NT2/D1 (cell line): ENCODE measurements at regions not wholly inside any gene's neighbourhood (a gene's known extent, or its start where the extent isn't known, plus 50 kb on each side); places are given as distances from the start of the nearest gene placed in this dataset.

Experiments used
- DNase-seq: peaks from one replicate; pipeline ENCODE4 v3.0.0-alpha.2; 2011; ENCODE audit warnings: low read depth, low spot score
- H3K27me3 ChIP-seq: 2 replicates; pipeline ENCODE4 v1.6.0; 2011; ENCODE audit warnings: mild to moderate bottlenecking; ENCODE audit not compliant: insufficient read length, insufficient read depth
- H3K36me3 ChIP-seq: 2 replicates; pipeline ENCODE4 v1.6.1; 2011; ENCODE audit warnings: mild to moderate bottlenecking, low read length, mixed read lengths; ENCODE audit not compliant: insufficient read depth, insufficient read length
- H3K4me1 ChIP-seq: 2 replicates; pipeline ENCODE4 v1.5.1; 2011; ENCODE audit not compliant: insufficient read depth, insufficient read length
- H3K4me3 ChIP-seq: 2 replicates; pipeline ENCODE4 v1.5.1; 2011; ENCODE audit warnings: low read depth; ENCODE audit not compliant: insufficient read length
- H3K9ac ChIP-seq: 2 replicates; pipeline ENCODE4 v1.6.0; 2011; ENCODE audit warnings: low read depth; ENCODE audit not compliant: insufficient read length
- H3K9me3 ChIP-seq: 2 replicates; pipeline ENCODE4 v1.5.1; 2011; ENCODE audit warnings: mild to moderate bottlenecking, low read length; ENCODE audit not compliant: insufficient read depth
- SUZ12 ChIP-seq: IDR thresholded peaks from 2 replicates; pipeline ENCODE4 v1.6.1; 2011; ENCODE audit not compliant: insufficient read length, insufficient read depth; ENCODE audit errors: extremely low read depth
- YY1 ChIP-seq: IDR thresholded peaks from 2 replicates; pipeline ENCODE4 v1.6.1; 2011; ENCODE audit not compliant: insufficient read length, insufficient read depth
- ZNF274 ChIP-seq: IDR thresholded peaks from 2 replicates; pipeline ENCODE4 v1.6.1; 2011; ENCODE audit warnings: mild to moderate bottlenecking, low read depth, low read length

DNA sequence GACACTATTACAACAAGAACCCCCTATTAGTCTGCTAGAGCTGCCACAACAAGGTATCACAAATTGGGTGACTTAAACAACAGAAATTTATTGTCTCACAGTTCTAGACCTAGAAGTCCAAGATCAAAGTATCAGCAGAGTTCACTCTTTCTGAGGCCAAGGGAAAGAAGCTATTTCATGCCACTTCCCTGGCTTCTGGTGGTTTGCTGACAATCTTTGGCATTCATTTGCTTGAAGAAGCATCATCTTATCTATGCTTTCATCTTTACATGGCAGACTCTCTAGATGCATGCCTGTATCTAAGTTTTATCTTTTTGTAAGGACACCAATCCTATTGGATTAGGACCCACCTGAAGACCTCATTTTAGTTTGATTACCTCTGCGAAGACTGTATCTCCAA lies 296.8 kb upstream of the MARCKS start:
- Histone ChIP-seq H3K4me1 (no peaks in the 10 kb centered on the region), H3K9ac (no peak overlapping the region), H3K4me3 (no peak overlapping the region), H3K27me3 (no peaks in the 10 kb centered on the region), H3K9me3 (no peaks in the 10 kb centered on the region), H3K36me3 (no peaks in the 10 kb centered on the region)
- no peak for DNase-seq
- no peak for TF ChIP-seq ZNF274
- TF ChIP-seq YY1: no peak
- TF ChIP-seq SUZ12: no peak

DNA sequence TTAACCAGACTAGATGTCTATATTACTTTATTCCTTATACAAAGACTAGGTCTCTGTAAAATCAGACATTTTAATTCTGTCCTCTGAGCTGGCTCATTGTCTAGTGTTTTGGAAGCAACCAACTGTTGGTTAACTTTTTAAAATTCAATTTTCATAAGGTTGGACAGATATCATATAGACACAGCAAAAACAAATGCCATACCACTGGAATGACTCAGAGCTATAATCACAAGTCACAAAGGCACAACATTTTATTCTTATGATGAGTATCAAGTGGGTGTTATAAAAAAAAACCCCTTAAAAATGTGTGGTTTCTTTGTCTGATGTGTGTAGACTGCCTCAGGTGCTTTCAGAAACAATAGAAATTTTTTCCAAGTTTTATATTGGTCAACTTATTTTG lies 296.2 kb upstream of the MARCKS start:
- DNase-seq: no peak
- H3K4me1 ChIP-seq: no peaks in the 10 kb centered on the region
- no peak for TF ChIP-seq ZNF274
- no peak for TF ChIP-seq SUZ12
- TF ChIP-seq YY1: no peak
- no peak overlapping the region for H3K9ac ChIP-seq
- H3K9me3 ChIP-seq: no peaks in the 10 kb centered on the region
- no peak overlapping the region for H3K4me3 ChIP-seq
- H3K36me3 ChIP-seq: no peaks in the 10 kb centered on the region
- no peaks in the 10 kb centered on the region for H3K27me3 ChIP-seq

DNA sequence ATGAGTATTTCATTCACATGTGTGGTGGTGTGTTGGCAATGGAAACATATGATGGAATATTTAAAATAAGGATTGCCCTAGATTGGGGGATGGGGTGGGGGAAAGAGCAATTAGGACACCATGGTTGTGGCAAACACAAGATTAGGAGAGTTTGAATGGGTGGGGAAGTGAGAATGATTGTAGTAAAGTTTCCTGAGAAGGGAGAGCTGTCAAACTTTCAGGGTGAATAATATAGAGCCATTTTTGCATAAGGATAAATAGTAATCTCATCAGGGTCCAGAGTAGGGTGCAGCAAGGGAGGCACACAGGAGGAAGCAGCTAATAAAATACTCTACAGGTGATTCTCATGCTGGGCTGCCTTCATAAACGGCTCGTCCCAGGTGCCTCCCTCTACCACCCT lies 294.9 kb upstream of the MARCKS start:
- Histone ChIP-seq H3K4me3 (no peak overlapping the region), H3K27me3 (no peaks in the 10 kb centered on the region), H3K36me3 (no peaks in the 10 kb centered on the region), H3K4me1 (no peaks in the 10 kb centered on the region), H3K9me3 (no peaks in the 10 kb centered on the region), H3K9ac (no peak overlapping the region)
- no peak for TF ChIP-seq YY1
- TF ChIP-seq ZNF274: no peak
- no peak for TF ChIP-seq SUZ12
- DNase-seq: no peak

DNA sequence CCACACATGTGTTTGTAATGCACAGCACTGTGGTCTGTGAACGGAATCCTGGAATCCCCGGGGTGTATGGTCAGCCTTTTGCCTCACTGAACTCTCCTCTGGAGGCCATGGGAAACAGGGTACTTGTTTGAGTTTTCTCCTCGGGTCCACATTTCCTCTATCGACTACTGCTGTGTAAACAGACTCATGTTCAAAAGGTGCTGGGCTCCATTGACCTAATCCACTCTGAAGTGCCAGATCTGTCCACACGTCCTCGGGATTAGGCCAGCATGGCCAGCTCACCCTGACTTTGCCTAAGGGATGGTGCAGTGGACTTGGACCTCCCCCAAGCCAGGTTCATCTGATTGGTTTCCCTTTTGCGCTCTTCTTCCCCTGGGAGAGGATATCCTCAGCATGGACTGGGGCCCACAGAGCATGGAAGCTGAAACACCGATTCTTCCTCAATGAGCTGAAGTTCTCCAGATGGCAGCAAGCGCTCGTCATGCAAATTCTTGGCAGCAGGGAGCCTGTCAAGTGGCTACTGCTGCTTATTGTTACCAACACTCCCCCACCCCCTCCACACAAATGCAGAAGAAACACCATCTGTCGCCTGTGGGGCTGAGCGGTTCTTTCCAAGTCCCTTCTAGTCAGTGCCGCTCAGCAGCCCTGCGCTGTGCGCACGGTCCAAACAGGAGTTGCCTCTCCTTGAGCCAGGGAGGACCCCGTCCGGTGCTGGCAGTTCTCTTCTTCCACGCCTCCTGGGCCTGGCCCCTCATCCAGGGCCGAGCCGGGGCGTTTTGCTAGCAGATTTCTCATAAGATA lies 292.6 kb upstream of the MARCKS start:
- no peak overlapping the region for H3K4me3 ChIP-seq
- no peaks in the 10 kb centered on the region for H3K27me3 ChIP-seq
- no peaks in the 10 kb centered on the region for H3K4me1 ChIP-seq
- no peak overlapping the region for H3K9ac ChIP-seq
- TF ChIP-seq ZNF274 (no peak), YY1 (no peak), SUZ12 (no peak)
- no peaks in the 10 kb centered on the region for H3K36me3 ChIP-seq
- no peaks in the 10 kb centered on the region for H3K9me3 ChIP-seq
- peak; percentile 79 for DNase-seq

DNA sequence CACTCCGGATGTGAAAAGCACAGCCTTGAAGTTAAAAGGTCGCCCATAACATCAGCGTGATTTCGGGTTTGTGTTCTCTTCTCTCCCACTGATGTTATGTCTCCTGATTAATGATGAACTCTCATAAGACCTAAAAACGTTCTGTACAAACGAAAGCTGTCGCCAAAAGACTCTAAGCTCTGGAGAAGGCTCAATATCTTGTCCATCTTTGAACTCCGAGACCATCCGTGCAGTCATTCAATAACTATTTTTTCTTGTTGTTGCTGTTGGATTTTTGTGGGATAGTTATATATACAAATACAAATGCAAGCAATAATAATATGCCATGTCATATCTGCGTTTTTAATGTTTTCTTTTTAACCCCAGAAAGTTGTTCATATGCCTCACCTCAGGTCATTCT lies 291.8 kb upstream of the MARCKS start:
- Histone ChIP-seq H3K27me3 (no peaks in the 10 kb centered on the region), H3K9ac (no peak overlapping the region)
- TF ChIP-seq ZNF274 (no peak), YY1 (no peak), SUZ12 (no peak)

DNA sequence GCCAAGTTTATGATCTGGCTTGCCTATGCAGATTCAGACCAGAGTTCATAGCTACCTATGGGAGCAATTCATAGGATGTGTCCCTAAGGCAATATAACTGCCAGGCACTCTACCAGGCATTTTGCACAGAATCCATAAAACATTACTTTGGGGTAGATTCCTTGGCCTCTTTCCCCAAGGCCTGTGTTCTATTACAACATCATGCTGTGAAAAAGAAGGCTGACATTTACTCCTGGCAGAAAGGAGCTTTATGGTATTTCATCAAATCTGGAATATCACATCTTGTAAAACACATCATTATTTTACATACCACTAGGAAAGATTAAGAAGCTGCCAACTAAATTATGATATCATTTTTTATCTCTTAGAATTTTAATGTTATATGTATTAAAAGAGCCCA lies 287.0 kb upstream of the MARCKS start:
- Histone ChIP-seq H3K36me3 (no peaks in the 10 kb centered on the region), H3K4me1 (no peaks in the 10 kb centered on the region), H3K4me3 (no peak overlapping the region), H3K9me3 (no peaks in the 10 kb centered on the region), H3K9ac (no peak overlapping the region), H3K27me3 (no peaks in the 10 kb centered on the region)
- DNase-seq: no peak
- TF ChIP-seq SUZ12: no peak
- TF ChIP-seq YY1: no peak
- no peak for TF ChIP-seq ZNF274

More for the DNA sequence above, 291.8 kb upstream of the MARCKS start:
- no peak overlapping the region for H3K4me3 ChIP-seq
- no peak for DNase-seq
- no peaks in the 10 kb centered on the region for H3K9me3 ChIP-seq
- H3K4me1 ChIP-seq: no peaks in the 10 kb centered on the region
- H3K36me3 ChIP-seq: no peaks in the 10 kb centered on the region

DNA sequence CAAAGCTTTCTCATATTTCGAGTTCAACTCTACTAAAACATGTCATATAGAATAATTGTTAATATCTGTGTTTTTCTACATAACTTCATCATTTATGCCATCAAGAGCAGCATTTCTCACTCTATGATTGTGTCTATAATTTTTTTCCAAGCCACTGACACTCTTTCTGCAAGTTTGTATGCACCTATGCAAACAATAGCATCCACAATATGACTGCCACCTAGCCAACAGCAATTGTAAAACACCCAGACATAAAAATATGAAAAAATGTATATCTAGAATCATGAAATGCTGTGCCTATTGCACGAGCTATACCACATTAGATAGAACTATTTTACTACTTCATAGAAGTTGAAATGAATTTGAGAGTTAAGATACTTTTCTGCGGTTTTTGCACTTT lies 286.5 kb upstream of the MARCKS start:
- TF ChIP-seq ZNF274 (no peak), SUZ12 (no peak), YY1 (no peak)
- Histone ChIP-seq H3K27me3 (no peaks in the 10 kb centered on the region), H3K9me3 (no peaks in the 10 kb centered on the region), H3K4me3 (no peak overlapping the region), H3K9ac (no peak overlapping the region), H3K4me1 (no peaks in the 10 kb centered on the region), H3K36me3 (no peaks in the 10 kb centered on the region)
- no peak for DNase-seq
